ENCODE measurements at regions not wholly inside any gene's neighbourhood (a gene's known extent, or its start where the extent isn't known, plus 50 kb on each side); places are given as distances from the start of the nearest gene placed in this dataset.

DNA sequence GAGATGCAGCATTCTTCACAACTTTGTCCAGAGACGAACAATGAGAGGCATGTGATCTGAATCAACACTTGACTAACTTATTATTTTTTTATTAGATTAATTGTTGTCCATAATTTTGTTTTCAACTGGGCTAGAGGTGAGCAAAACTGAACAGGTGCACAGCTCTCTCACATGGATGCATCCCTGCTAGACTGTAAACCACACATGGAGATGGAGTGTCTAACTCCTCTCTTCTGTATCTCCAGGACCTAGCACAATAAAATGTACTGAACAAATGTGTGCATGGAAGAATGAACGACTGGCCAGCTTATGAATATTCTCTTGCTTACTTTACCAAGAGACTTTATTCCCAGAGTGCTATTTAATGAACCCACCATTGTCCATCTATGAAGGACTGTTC is 627.7 kb downstream of the LIG4 start:
- no peak for ATAC-seq
- Mint-ChIP-seq H3K36me3 (no peaks in the 10 kb centered on the region), H3K27me3 (no peaks in the 10 kb centered on the region), H3K27ac (no peak overlapping the region), H3K4me1 (no peaks in the 10 kb centered on the region), H3K9me3 (no peaks in the 10 kb centered on the region), H3K4me3 (no peak overlapping the region)

DNA sequence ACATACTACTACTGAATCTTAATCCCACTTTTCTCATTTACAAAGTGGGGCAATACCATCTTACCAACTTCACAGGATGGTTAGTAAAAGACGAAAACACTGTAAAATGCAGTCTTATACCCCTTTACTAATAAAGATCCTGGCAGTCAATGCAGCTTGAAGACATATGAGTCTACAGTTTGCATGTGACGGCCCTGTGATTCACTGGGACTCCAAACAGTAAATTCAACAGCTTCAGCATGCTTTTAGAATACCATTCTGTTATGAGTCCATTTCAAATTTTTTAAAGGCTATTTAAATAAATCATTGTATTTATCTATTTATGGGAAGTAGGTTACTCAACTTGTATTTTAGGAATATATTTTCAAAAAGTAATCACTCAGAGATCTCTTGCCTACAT is 629.1 kb downstream of the LIG4 start:
- Mint-ChIP-seq H3K9me3 (no peaks in the 10 kb centered on the region), H3K27ac (no peak overlapping the region), H3K36me3 (no peaks in the 10 kb centered on the region), H3K4me1 (no peaks in the 10 kb centered on the region), H3K4me3 (no peak overlapping the region), H3K27me3 (no peaks in the 10 kb centered on the region)
- no peak for ATAC-seq

GRCh38 chr13:107585469-107586180 is 629.7 kb downstream of the LIG4 start:
- ATAC-seq, result no peak
- H3K9me3 Mint-ChIP-seq, result peaks cover under 1% of the 10 kb centered on the region
- no peaks in the 10 kb centered on the region for H3K36me3 Mint-ChIP-seq
- no peaks in the 10 kb centered on the region for H3K4me1 Mint-ChIP-seq
- H3K27ac Mint-ChIP-seq, result no peak overlapping the region
- no peak overlapping the region for H3K4me3 Mint-ChIP-seq
- H3K27me3 Mint-ChIP-seq, result no peaks in the 10 kb centered on the region

DNA sequence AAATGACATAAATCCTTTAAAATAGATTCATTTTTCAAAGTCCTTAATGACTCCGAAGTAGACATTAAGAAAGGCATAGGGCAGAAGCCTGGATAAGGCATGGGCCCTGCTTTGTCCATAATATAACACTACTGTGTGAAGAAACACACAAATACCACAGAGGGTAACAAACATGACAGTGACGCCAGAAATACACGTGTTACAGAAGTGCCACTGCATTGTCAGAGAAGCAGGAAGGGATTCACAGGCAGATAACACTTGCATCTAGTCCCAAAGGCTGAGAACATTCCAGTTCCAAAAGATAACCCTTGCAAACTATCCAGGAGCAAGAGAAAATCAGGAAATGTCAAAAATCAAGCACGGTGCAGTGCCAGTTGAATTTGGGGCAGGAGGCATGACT is 633.2 kb downstream of the LIG4 start:
- Mint-ChIP-seq H3K36me3 (no peaks in the 10 kb centered on the region), H3K27ac (no peak overlapping the region), H3K27me3 (no peaks in the 10 kb centered on the region), H3K9me3 (peaks cover 15% of the 10 kb centered on the region), H3K4me1 (no peaks in the 10 kb centered on the region), H3K4me3 (no peak overlapping the region)
- no peak for ATAC-seq

DNA sequence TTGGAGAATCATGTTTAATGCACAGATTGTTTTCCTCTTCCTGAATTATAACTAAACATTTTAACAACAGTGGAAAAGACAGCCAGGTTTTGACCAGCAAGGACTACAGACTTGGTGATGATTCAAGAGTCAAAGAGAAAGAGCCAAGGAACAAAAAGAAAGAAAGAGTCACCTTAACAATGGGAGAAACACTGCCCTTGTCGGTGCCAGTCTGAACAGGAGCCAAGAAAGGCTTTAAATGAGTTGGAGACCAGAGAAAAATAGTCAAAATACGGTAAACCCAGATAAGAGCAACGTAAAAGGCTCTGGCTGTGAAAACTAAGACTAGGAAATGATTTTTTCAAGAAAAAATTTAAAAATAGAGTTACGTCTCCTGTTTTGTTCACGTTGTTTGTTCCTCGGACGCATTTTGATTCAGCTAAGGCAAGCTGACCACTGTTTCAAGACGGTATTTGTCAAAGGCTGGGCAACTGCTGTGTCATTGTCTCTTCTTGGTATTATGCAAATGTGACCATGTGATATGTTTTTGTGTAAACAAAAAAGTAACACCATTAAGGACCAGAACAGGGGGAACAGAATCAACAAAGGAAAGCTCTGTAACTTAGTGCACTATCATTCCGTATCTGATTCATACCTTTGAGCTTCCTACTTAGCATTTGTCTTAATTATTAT is 634.5 kb downstream of the LIG4 start:
- Mint-ChIP-seq H3K36me3 (no peaks in the 10 kb centered on the region), H3K4me3 (no peak overlapping the region), H3K9me3 (peaks cover 15% of the 10 kb centered on the region), H3K27ac (no peak overlapping the region), H3K27me3 (no peaks in the 10 kb centered on the region), H3K4me1 (no peaks in the 10 kb centered on the region)
- ATAC-seq, result no peak

GRCh38 chr13:107576430-107576829 is 638.9 kb downstream of the LIG4 start:
- no peak for ATAC-seq
- Mint-ChIP-seq H3K4me1 (no peaks in the 10 kb centered on the region), H3K27me3 (no peaks in the 10 kb centered on the region)

DNA sequence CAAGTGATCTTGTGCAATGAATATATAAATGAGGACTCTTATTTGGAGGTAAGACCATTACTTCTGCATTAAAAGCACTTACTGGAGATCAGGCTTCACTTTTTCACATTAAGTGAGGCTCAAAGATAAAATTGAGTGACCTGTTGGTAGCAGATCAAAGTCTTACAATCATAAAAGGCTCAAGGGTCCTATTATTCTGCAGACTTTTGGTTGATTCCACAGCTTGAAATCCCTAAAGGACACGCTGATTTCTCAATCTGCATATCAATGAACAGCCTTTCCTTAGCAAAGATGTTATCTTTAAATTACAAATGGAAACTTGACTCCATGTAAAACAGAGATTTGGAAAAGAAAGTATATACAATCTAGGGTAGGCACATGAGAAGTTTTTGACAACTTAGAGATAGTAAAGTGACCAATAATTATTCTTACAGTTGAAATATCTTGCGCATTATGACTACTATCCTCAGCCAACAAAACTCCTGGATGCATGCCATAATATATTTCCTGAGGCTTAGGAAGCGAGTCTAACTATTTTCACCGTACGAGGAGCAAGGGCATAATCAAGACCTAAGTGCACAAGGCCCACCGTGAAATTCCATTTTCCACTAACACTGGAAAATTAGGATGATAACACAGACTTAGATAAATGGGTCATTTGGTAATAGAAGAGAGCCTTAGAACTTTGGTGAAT is 640.7 kb downstream of the LIG4 start:
- no peaks in the 10 kb centered on the region for H3K27me3 Mint-ChIP-seq
- H3K9me3 Mint-ChIP-seq, result peaks cover 13% of the 10 kb centered on the region
- ATAC-seq, result no peak
- H3K4me3 Mint-ChIP-seq, result no peak overlapping the region
- H3K4me1 Mint-ChIP-seq, result no peaks in the 10 kb centered on the region
- H3K27ac Mint-ChIP-seq, result no peak overlapping the region
- no peaks in the 10 kb centered on the region for H3K36me3 Mint-ChIP-seq

More at GRCh38 chr13:107576430-107576829, 638.9 kb downstream of the LIG4 start:
- H3K9me3 Mint-ChIP-seq, result peaks cover 19% of the 10 kb centered on the region
- H3K27ac Mint-ChIP-seq, result no peak overlapping the region
- H3K36me3 Mint-ChIP-seq, result no peaks in the 10 kb centered on the region
- H3K4me3 Mint-ChIP-seq, result no peak overlapping the region

DNA sequence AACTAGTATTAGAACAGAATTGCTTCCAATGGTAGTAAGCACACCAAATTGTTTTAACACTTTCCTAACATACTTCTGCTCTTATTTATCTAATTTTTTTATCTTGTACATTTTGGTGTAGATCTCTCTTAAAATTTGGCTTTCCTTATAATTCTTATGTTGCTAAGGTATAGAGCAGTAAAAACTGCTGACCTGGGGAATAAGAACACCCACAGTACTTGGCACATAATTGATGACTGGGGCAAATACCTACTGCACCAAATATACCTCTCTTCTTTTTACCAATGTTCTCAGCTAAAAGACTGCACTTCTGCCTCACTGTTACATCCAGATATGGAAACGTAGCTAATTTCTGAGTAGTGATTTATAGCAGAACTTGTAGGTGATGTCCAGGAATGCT is 642.2 kb downstream of the LIG4 start:
- Mint-ChIP-seq H3K27me3 (no peaks in the 10 kb centered on the region), H3K36me3 (no peaks in the 10 kb centered on the region), H3K9me3 (peaks cover 10% of the 10 kb centered on the region), H3K4me3 (no peak overlapping the region), H3K4me1 (no peaks in the 10 kb centered on the region), H3K27ac (no peak overlapping the region)
- no peak for ATAC-seq

DNA sequence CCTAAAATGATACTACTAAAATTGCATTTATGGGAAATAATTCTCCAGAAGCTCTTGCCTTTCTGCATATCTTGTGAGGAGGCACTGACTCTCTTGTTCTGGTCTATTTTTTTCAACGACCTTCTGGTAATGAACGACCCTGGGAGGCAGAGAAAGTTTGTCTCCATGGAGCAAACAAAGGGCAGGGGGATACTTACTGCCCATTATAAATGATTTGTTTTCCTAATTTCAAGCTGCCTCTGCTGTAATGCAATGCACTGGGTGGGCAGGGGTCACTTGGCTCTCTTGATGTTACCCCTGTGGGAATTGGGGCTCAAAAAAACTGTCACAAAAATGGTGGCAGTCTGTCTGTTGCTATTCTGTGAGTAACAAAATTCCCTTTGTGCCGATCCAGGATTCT is 643.2 kb downstream of the LIG4 start:
- H3K4me1 Mint-ChIP-seq, result no peaks in the 10 kb centered on the region
- no peaks in the 10 kb centered on the region for H3K36me3 Mint-ChIP-seq
- no peak overlapping the region for H3K27ac Mint-ChIP-seq
- H3K4me3 Mint-ChIP-seq, result no peak overlapping the region
- H3K27me3 Mint-ChIP-seq, result no peaks in the 10 kb centered on the region
- H3K9me3 Mint-ChIP-seq, result peaks cover 4% of the 10 kb centered on the region
- no peak for ATAC-seq

DNA sequence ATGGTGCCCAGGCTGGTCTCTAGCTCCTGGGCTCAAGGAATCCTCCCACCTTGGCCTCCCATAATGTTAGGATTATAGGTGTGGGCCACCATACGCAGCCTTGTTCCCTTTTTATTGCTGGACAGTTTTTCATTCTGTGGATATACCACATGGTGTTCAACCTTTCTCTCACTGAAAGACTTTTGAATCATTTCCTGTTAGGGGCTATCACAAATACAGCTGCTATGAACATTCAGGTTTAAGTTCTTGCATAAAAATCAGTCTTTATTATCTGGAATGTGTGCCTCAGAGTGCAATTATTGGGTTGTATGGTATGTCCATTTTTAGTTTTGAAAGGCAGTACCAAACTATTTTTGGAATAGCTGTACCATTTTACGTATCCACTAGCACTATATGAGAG is 647.2 kb downstream of the LIG4 start:
- no peak overlapping the region for H3K4me3 Mint-ChIP-seq
- no peaks in the 10 kb centered on the region for H3K4me1 Mint-ChIP-seq
- no peaks in the 10 kb centered on the region for H3K9me3 Mint-ChIP-seq
- H3K27me3 Mint-ChIP-seq, result no peaks in the 10 kb centered on the region
- H3K36me3 Mint-ChIP-seq, result no peaks in the 10 kb centered on the region
- no peak overlapping the region for H3K27ac Mint-ChIP-seq
- ATAC-seq, result no peak

DNA sequence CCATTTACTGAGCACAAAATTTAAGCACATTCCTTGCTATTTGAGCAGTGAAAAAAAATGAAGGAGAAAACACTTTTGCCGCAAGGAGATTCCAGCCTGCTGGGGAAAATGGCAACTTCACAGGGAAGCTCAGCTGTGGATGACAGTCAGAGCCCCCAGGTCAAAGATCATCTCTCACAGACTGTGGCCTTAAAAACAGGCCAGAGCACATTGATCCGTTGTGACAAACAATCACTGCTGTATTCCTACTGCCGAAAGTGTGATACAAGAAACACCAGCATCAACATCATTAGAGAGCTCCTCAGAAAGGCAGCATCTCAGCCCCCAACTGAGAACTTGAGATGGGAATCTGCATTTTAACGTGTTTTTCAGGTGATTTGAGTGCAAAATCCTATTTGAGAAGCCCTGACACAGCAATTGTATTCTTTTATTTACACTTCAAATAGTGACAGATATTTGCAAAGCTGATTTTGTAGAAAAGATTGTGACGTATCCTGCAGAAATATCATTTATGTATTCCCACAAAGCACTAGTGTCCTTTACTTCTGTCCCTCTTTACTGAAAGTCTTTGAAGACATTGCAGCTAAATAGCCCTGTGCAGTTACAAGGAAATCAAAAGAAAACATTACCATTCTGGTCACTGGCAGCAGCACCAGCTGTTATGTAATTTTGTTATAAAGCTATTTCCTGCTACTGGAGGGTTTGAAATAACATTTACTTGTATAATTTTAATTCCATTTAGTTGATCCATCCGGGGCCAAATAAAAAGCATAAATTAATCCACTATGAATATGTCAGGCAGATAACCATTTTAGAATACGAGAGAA is 652.0 kb downstream of the LIG4 start:
- no peak overlapping the region for H3K4me3 Mint-ChIP-seq
- no peak for ATAC-seq
- H3K36me3 Mint-ChIP-seq, result no peaks in the 10 kb centered on the region
- no peaks in the 10 kb centered on the region for H3K9me3 Mint-ChIP-seq
- no peaks in the 10 kb centered on the region for H3K4me1 Mint-ChIP-seq
- no peak overlapping the region for H3K27ac Mint-ChIP-seq
- H3K27me3 Mint-ChIP-seq, result no peaks in the 10 kb centered on the region

- no peaks in the 10 kb centered on the region for H3K9me3 Mint-ChIP-seq
- no peaks in the 10 kb centered on the region for H3K36me3 Mint-ChIP-seq
- H3K27me3 Mint-ChIP-seq, result no peaks in the 10 kb centered on the region
- no peaks in the 10 kb centered on the region for H3K4me1 Mint-ChIP-seq
- no peak for ATAC-seq
- no peak overlapping the region for H3K4me3 Mint-ChIP-seq
- H3K27ac Mint-ChIP-seq, result no peak overlapping the region
These were observed 653.1 kb downstream of the LIG4 start for GRCh38 chr13:107562203-107562602.

DNA sequence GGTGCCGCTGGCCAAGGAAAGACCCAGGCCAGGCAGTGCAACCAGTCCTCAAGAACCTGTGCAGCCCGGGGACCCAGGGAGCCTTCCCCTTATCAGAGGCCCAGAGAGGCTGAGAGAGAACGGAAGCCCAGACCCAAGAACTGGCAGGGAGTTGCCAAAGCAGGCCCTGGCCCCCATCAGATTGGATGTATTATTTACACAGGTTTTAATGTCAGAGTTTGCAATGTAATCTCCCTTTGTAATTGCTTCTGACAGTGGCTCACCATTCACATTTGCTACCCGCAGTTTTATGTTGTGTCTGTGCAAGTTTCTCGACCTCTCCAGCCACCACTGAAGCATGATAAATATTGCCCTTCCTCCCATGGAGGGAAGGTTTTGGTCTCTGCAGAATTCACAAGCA is 660.9 kb downstream of the LIG4 start:
- Mint-ChIP-seq H3K9me3 (peaks cover 3% of the 10 kb centered on the region), H3K27me3 (no peaks in the 10 kb centered on the region), H3K36me3 (no peaks in the 10 kb centered on the region), H3K27ac (no peak overlapping the region), H3K4me1 (no peaks in the 10 kb centered on the region), H3K4me3 (no peak overlapping the region)
- ATAC-seq, result peak; percentile 34

- H3K27ac Mint-ChIP-seq, result no peak overlapping the region
- no peak for ATAC-seq
- no peaks in the 10 kb centered on the region for H3K4me1 Mint-ChIP-seq
- no peak overlapping the region for H3K4me3 Mint-ChIP-seq
- no peaks in the 10 kb centered on the region for H3K27me3 Mint-ChIP-seq
- peaks cover 3% of the 10 kb centered on the region for H3K9me3 Mint-ChIP-seq
- no peaks in the 10 kb centered on the region for H3K36me3 Mint-ChIP-seq
These were observed 661.5 kb downstream of the LIG4 start for GRCh38 chr13:107553838-107554237.

DNA sequence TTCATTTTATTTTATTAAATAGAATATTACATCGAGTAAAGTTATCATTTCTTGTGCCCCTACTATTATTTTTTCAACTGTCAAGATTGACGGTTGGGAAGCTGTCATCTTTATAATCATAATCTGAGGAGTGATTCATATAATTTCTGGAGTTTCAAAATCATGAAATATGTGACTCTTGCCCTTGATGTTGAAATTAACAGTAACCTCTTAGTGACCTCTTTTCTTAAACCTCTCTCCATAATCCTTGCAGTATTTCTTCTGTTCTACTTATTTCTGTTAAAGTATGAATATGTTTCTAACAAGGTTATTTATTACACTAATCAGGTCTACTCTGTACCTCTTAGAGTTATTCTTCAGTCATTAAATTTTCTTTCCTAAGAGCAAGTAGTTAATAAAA is 663.8 kb downstream of the LIG4 start:
- H3K27me3 Mint-ChIP-seq, result no peaks in the 10 kb centered on the region
- no peaks in the 10 kb centered on the region for H3K36me3 Mint-ChIP-seq
- H3K27ac Mint-ChIP-seq, result no peak overlapping the region
- H3K4me3 Mint-ChIP-seq, result no peak overlapping the region
- H3K4me1 Mint-ChIP-seq, result no peaks in the 10 kb centered on the region
- peaks cover under 1% of the 10 kb centered on the region for H3K9me3 Mint-ChIP-seq
- no peak for ATAC-seq
